NB4 (cell line): ENCODE measurements at regions not wholly inside any gene's neighbourhood (a gene's known extent, or its start where the extent isn't known, plus 50 kb on each side); places are given as distances from the start of the nearest gene placed in this dataset.

Source experiments
- CTCF ChIP-seq: IDR thresholded peaks from one replicate; pipeline ENCODE4 v1.5.1; 2012; ENCODE audit warnings: low read depth, low read length
- MAX ChIP-seq: IDR thresholded peaks from 2 replicates; pipeline ENCODE4 v1.6.1; 2011; ENCODE audit warnings: low read depth, low read length
- MYC ChIP-seq: IDR thresholded peaks from 2 replicates; pipeline ENCODE4 v1.6.1; 2011; ENCODE audit warnings: low read depth, low read length
- POLR2A ChIP-seq: IDR thresholded peaks from 2 replicates; pipeline ENCODE4 v1.6.1; 2011; ENCODE audit warnings: mild to moderate bottlenecking; ENCODE audit not compliant: insufficient read length; ENCODE audit errors: extremely low read depth

- TF ChIP-seq CTCF: no peak
- no peak for TF ChIP-seq MAX
- no peak for TF ChIP-seq POLR2A
- no peak for TF ChIP-seq MYC
These were observed 404.4 kb downstream of the SPRY2 start for GRCh38 chr13:79936368-79937136.
